Testis (tissue), 2 donors: ENCODE measurements at regions not wholly inside any gene's neighbourhood (a gene's known extent, or its start where the extent isn't known, plus 50 kb on each side); places are given as distances from the start of the nearest gene placed in this dataset.

ENCODE experiments used
- DNase-seq: peaks from one replicate; pipeline ENCODE4 v3.0.0-alpha.2; 2019
- H3K27ac ChIP-seq, 2 donors: fragments of 200-600 bp; sonication (generic); one replicate each; pipeline ENCODE4 v1.5.1; 2019
- H3K27me3 ChIP-seq: fragments of 200-600 bp; sonication (generic); one replicate; pipeline ENCODE4 v1.5.1; 2019
- H3K36me3 ChIP-seq: fragments of 200-600 bp; sonication (generic); one replicate; pipeline ENCODE4 v1.5.1; 2017; ENCODE audit warnings: low read depth; ENCODE audit errors: missing control alignments
- H3K4me1 ChIP-seq: fragments of 200-600 bp; sonication (generic); one replicate; pipeline ENCODE4 v1.5.1; 2019
- H3K4me3 ChIP-seq, 2 donors: fragments of 200-600 bp; sonication (generic); one replicate each; pipeline ENCODE4 v1.5.1; 2017 to 2019
- H3K9me3 ChIP-seq: fragments of 200-600 bp; sonication (generic); one replicate; pipeline ENCODE4 v1.5.1; 2017
- CTCF ChIP-seq, 3 experiments: fragments of 450-650 bp in 2 of 3; fragments of 200-600 bp in 1 of 3; sonication (generic) in 1 of 3; IDR thresholded peaks; one replicate each; pipeline ENCODE4 v1.5.1; 2016 to 2019; ENCODE audit warnings: antibody characterized with exemption in 3 of 3, mild to moderate bottlenecking in 2 of 3, moderate library complexity in 1 of 3
- POLR2A ChIP-seq: fragments of 450-650 bp; IDR thresholded peaks from one replicate; pipeline ENCODE4 v1.6.1; 2017; ENCODE audit warnings: antibody characterized with exemption, mild to moderate bottlenecking, moderate library complexity
- WGBS, 2 donors: methylation state at CpG; one replicate each; pipeline ENCODE4 v1.1.5; 2018; 5-methylcytosine and 5-hydroxymethylcytosine counted together
- intact Hi-C: fragments of 100-400 bp; cut with DNase I; formaldehyde crosslinking; loops from one replicate; pipeline ENCODE4 v1.15.1; 2023; ENCODE audit warnings: low total_unique reads

DNA sequence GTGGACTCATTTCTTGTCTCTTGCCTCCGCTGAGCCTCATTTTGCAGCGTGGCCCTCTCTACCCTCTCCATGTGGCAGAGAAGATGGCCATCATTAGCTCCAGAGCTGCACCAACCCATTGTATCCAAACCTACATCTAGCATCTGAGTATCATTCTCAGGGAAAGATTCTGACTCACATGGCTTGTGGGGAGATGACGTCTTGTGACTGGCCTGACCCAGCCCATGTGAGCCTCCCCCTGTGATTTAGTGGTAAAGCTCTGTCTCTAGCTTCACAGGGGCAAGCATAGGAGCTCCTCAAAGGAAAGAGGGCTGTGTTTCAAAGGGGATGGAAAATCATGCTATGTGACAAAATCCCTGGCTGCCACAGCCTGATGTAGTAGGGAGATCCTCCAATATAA lies 87.4 kb upstream of the RBMS1 start:
- Histone ChIP-seq H3K36me3 (no peaks in the 10 kb centered on the region), H3K4me1 (peaks cover 15% of the 10 kb centered on the region), H3K9me3 (no peaks in the 10 kb centered on the region), H3K27ac (no peak overlapping the region), H3K4me3 (no peak overlapping the region), H3K27me3 (no peaks in the 10 kb centered on the region)
- intact Hi-C loops = no loop called here
- TF ChIP-seq CTCF (IDR thresholded peaks at IDR 0.05) (no peak), POLR2A (no peak)
- no peak for DNase-seq
- WGBS, 2 donors = 94 to 99% methylated on average over 3 of the region's 3 CpGs

- Histone ChIP-seq H3K27me3 (no peaks in the 10 kb centered on the region), H3K4me3 (no peak overlapping the region), H3K4me1 (peaks cover 13% of the 10 kb centered on the region), H3K27ac (no peak overlapping the region), H3K36me3 (no peaks in the 10 kb centered on the region), H3K9me3 (no peaks in the 10 kb centered on the region)
- intact Hi-C loops = no loop called here
- TF ChIP-seq CTCF (IDR thresholded peaks at IDR 0.05) (no peak), POLR2A (no peak)
- 85 to 88% methylated on average over 5 of the region's 5 CpGs for WGBS, 2 donors
- DNase-seq = no peak
Measured at GRCh38 chr2:160581448-160581847, 87.8 kb upstream of the RBMS1 start.

DNA sequence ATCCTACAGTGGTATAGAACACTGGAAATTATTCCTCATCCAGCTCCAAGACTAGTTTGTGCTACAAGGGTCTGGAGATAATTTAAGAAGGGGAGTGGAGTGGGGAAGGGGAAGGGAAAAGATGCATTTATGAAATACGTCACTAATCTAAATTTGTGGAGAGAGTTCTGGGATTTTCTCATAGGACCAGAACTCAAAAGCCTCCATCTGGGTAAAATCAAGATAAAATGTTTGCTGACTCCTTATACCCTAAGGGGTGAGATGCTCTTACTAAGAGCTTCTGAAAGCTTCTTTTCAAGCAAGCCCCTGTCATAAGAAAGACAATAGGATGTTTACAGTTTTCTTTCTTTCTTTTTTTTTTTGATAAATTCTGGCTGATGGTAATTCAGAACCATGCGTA lies 88.5 kb upstream of the RBMS1 start:
- 86 to 89% methylated on average over 2 of the region's 2 CpGs for WGBS, 2 donors

GRCh38 chr2:160582490-160583145 lies 89.0 kb upstream of the RBMS1 start:
- intact Hi-C loops = no loop called here
- H3K27ac ChIP-seq = peak overlapping the region in 1 of 2 donors; percentile 61
- no peaks in the 10 kb centered on the region for H3K9me3 ChIP-seq
- no peak overlapping the region for H3K4me3 ChIP-seq
- 55% methylated on average over 3 of the region's 3 CpGs for WGBS, 2 donors
- TF ChIP-seq CTCF (IDR thresholded peaks at IDR 0.05) (no peak), POLR2A (no peak)
- no peaks in the 10 kb centered on the region for H3K36me3 ChIP-seq
- peaks cover 13% of the 10 kb centered on the region for H3K4me1 ChIP-seq
- peak; percentile 28 for DNase-seq
- no peaks in the 10 kb centered on the region for H3K27me3 ChIP-seq

More for the DNA sequence above, 88.5 kb upstream of the RBMS1 start:
- DNase-seq = no peak
- Histone ChIP-seq H3K9me3 (no peaks in the 10 kb centered on the region), H3K27me3 (no peaks in the 10 kb centered on the region), H3K27ac (peak overlapping the region in 1 of 2 donors; percentile 61), H3K36me3 (no peaks in the 10 kb centered on the region), H3K4me1 (peaks cover 13% of the 10 kb centered on the region), H3K4me3 (no peak overlapping the region)
- intact Hi-C loops = no loop called here
- TF ChIP-seq POLR2A = no peak
- TF ChIP-seq CTCF (IDR thresholded peaks at IDR 0.05) = no peak

DNA sequence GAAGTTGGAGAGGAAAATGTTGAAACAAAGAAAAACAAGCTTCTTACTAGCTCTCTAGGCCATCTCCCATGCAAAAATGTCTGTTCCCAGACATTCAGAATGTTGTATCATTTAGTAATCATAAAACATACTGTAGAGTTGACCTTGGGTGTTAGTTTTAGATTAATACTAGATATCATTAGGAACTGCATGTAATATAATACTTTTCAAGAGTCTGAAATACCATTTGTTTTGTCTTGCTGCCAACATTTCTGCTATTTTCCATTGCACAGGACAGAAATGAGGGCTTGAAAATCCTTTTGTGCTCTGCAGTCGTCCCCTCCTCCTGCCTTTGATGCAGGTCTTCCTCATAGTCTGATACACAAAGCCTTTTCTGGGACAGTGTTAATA lies 89.5 kb upstream of the RBMS1 start:
- intact Hi-C loops = no loop called here
- DNase-seq = no peak
- TF ChIP-seq POLR2A (no peak), CTCF (IDR thresholded peaks at IDR 0.05) (no peak)
- Histone ChIP-seq H3K27me3 (no peaks in the 10 kb centered on the region), H3K27ac (peak overlapping the region; percentile 26 to 61), H3K4me1 (peaks cover 13% of the 10 kb centered on the region), H3K9me3 (no peaks in the 10 kb centered on the region), H3K36me3 (no peaks in the 10 kb centered on the region), H3K4me3 (no peak overlapping the region)
- 23 to 31% methylated on average over 1 of the region's 1 CpG for WGBS, 2 donors
